ENCODE measurements at regions not wholly inside any gene's neighbourhood (a gene's known extent, or its start where the extent isn't known, plus 50 kb on each side); places are given as distances from the start of the nearest gene placed in this dataset.

DNA sequence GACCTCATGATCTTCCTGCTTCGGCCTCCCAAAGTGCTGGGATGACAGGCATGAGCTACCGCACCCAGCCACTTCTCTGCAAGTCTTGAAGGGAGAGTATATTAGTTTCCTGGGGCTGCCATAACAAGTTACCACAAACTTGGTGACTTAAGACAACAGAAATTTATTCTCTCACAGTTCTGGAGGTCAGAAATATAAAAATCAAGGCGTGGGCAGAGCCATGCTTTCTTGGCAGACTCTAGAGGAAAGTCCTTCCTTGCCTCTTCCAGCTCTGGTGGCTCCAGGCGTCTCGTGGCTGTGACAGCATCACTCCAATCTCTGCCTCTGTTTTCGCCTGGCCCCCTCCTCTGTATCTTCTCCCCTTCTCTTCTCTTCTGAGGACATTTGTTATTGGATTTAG lies 110.2 kb upstream of the NAV2 start:
- no peak overlapping the region for H3K14ac ChIP-seq (ENCODE audit: insufficient read length)
- FAIRE-seq (no peak), DNase-seq (ENCODE audit: low read depth in 1 of 2, low spot score in 2 of 2) (no peak)
- H3K27ac ChIP-seq (ENCODE audit: low read depth, low read length) = no peak overlapping the region
- H3K79me1 ChIP-seq (ENCODE audit: low read depth, low read length) = no peaks in the 10 kb centered on the region
- no peaks in the 10 kb centered on the region; the same call in 1 of the 2 replicates for H3K23me2 ChIP-seq (ENCODE audit: low read depth, low read length)
- no peak overlapping the region for H3K4me3 ChIP-seq (ENCODE audit: extremely low read depth in 1 of 4, insufficient read depth in 2 of 4, low read depth in 3 of 4, low read length in 4 of 4)
- no peak overlapping the region for H4K5ac ChIP-seq (ENCODE audit: insufficient read length, low read depth, low read length)
- H2BK20ac ChIP-seq (ENCODE audit: low read length) = no peak overlapping the region
- H3K4me1 ChIP-seq (replicated peaks in 1 of 4; ENCODE audit: control insufficient read depth in 3 of 4, insufficient read depth in 4 of 4, low read length in 3 of 4) = peaks cover 0 to 7% (median 2%) of the 10 kb centered on the region in 4 experiments; a peak in 3 of 7 replicates
- H3K4ac ChIP-seq (replicated peaks; ENCODE audit: insufficient read length, low read depth, low read length) = no peak overlapping the region
- no peak overlapping the region for H3K18ac ChIP-seq (ENCODE audit: extremely low read depth, low read length)
- no peaks in the 10 kb centered on the region for H3K27me3 ChIP-seq (replicated peaks in 1 of 4; ENCODE audit: control insufficient read depth in 3 of 4, extremely low read depth in 1 of 4, insufficient read depth in 3 of 4, low read length in 3 of 4)
- no peak overlapping the region for H2AFZ ChIP-seq (ENCODE audit: low read length)
- H4K20me1 ChIP-seq (replicated peaks in 1 of 2; ENCODE audit: control insufficient read depth in 1 of 2, insufficient read depth in 2 of 2, low read length in 2 of 2) = no peaks in the 10 kb centered on the region
- ChIA-PET POLR2A (ENCODE audit: partially characterized antibody) (no interaction called here), CTCF (ENCODE audit: partially characterized antibody) (interaction anchor here (2.2 to 2.5 kb wide), 2 partner anchors 38 to 140 kb away, joined by 10 read pairs; no protein-coding TSS in a partner anchor)
- no peak overlapping the region for H4K8ac ChIP-seq (ENCODE audit: extremely low read depth, insufficient read depth, low read length)
- no peak overlapping the region for H2BK5ac ChIP-seq (ENCODE audit: low read depth, low read length)
- H2AK5ac ChIP-seq (ENCODE audit: low read depth, low read length) = no peak overlapping the region
- no peak overlapping the region for H3K56ac ChIP-seq (replicated peaks; ENCODE audit: insufficient read length, low read depth, low read length)
- no peaks in the 10 kb centered on the region for H3K9me3 ChIP-seq (ENCODE audit: insufficient read depth in 2 of 2, low read depth in 1 of 2, low read length in 1 of 2)
- H3K36me3 ChIP-seq (ENCODE audit: control insufficient read depth in 2 of 4, insufficient read depth in 4 of 4, low read length in 3 of 4) = no peaks in the 10 kb centered on the region
- WGBS, 2 experiments (ENCODE audit: extremely low coverage in 1 of 2, insufficient coverage in 1 of 2, insufficient read length in 1 of 2, insufficient replicate concordance in 2 of 2, low coverage in 1 of 2, low lambda C conversion rate in 2 of 2, missing lambda C conversion rate in 1 of 2) = 89% methylated on average over 6 of the region's 6 CpGs; no CpG with 5 or more reads in 1 of the 2 experiments
- no peak overlapping the region for H2BK120ac ChIP-seq (replicated peaks; ENCODE audit: low read depth, low read length)
- H3K79me2 ChIP-seq (ENCODE audit: control insufficient read depth in 1 of 2, insufficient read depth in 2 of 2, low read length in 2 of 2) = no peaks in the 10 kb centered on the region
- H3K23ac ChIP-seq (ENCODE audit: insufficient read length) = no peak overlapping the region
- no peak overlapping the region for H2BK15ac ChIP-seq (ENCODE audit: low read length)
- H3K4me2 ChIP-seq (ENCODE audit: insufficient read depth in 1 of 2, low read depth in 2 of 2, low read length in 2 of 2) = no peak overlapping the region
- H2BK12ac ChIP-seq (ENCODE audit: low read depth, low read length) = no peak overlapping the region
- no peak overlapping the region for H3K9ac ChIP-seq (replicated peaks in 1 of 4; ENCODE audit: extremely low read depth in 1 of 4, low read depth in 3 of 4, low read length in 3 of 4)
- H4K91ac ChIP-seq (replicated peaks; ENCODE audit: insufficient read length, low read length) = no peak overlapping the region
- no peak for TF ChIP-seq RXRA (IDR thresholded peaks at IDR 0.05; ENCODE audit: insufficient read depth, low read depth, low read length)
- TF ChIP-seq SIX5 (IDR thresholded peaks at IDR 0.05; ENCODE audit: low read depth, low read length) = no peak
- TF ChIP-seq CTBP2 (IDR thresholded peaks at IDR 0.05; ENCODE audit: borderline replicate concordance, insufficient read depth, insufficient read length, low read length) = no peak
- no peak for TF ChIP-seq SIRT6 (IDR thresholded peaks at IDR 0.05; ENCODE audit: low read length)
- TF ChIP-seq KDM5A (IDR thresholded peaks at IDR 0.05; ENCODE audit: low read length) = no peak
- TF ChIP-seq SAP30 (IDR thresholded peaks at IDR 0.05; ENCODE audit: insufficient read depth, insufficient replicate concordance, low read length) = no peak
- TF ChIP-seq NRF1 (IDR thresholded peaks at IDR 0.05; ENCODE audit: low read depth, low read length) = no peak
- TF ChIP-seq, protein P1, sequence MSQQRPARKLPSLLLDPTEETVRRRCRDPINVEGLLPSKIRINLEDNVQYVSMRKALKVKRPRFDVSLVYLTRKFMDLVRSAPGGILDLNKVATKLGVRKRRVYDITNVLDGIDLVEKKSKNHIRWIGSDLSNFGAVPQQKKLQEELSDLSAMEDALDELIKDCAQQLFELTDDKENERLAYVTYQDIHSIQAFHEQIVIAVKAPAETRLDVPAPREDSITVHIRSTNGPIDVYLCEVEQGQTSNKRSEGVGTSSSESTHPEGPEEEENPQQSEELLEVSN (IDR thresholded peaks at IDR 0.05) = no peak
- TF ChIP-seq SP1 (IDR thresholded peaks at IDR 0.05; ENCODE audit: low read depth, low read length) = no peak
- TF ChIP-seq JUND (IDR thresholded peaks at IDR 0.05; ENCODE audit: low read length) = no peak
- TF ChIP-seq CHD1 (IDR thresholded peaks at IDR 0.05; ENCODE audit: low read depth, low read length) = no peak
- TF ChIP-seq RAD21 (IDR thresholded peaks at IDR 0.05 in 1 of 2, conservative IDR thresholded peaks at IDR 0.05 in 1 of 2; ENCODE audit: low read depth in 2 of 2, low read length in 2 of 2) = no peak
- TF ChIP-seq TAF1 (IDR thresholded peaks at IDR 0.05; ENCODE audit: low read depth, low read length) = no peak
- TF ChIP-seq GTF2F1 (IDR thresholded peaks at IDR 0.05; ENCODE audit: borderline replicate concordance, low read depth, low read length) = no peak
